ENCODE measurements at regions not wholly inside any gene's neighbourhood (a gene's known extent, or its start where the extent isn't known, plus 50 kb on each side); places are given as distances from the start of the nearest gene placed in this dataset.
"Not testable (repeated sequence)": the region's sequence is repeated elsewhere in the genome, so short reads cannot be mapped to it uniquely, and the experiment has no call there.

- no peak for DNase-seq (ENCODE audit: low spot score)
These were observed 93.5 kb downstream of the NAB1 start for GRCh38 chr2:190742431-190742830.

GRCh38 chr2:190744041-190744440 lies 95.2 kb downstream of the NAB1 start:
- DNase-seq (ENCODE audit: low spot score): no peak

DNA sequence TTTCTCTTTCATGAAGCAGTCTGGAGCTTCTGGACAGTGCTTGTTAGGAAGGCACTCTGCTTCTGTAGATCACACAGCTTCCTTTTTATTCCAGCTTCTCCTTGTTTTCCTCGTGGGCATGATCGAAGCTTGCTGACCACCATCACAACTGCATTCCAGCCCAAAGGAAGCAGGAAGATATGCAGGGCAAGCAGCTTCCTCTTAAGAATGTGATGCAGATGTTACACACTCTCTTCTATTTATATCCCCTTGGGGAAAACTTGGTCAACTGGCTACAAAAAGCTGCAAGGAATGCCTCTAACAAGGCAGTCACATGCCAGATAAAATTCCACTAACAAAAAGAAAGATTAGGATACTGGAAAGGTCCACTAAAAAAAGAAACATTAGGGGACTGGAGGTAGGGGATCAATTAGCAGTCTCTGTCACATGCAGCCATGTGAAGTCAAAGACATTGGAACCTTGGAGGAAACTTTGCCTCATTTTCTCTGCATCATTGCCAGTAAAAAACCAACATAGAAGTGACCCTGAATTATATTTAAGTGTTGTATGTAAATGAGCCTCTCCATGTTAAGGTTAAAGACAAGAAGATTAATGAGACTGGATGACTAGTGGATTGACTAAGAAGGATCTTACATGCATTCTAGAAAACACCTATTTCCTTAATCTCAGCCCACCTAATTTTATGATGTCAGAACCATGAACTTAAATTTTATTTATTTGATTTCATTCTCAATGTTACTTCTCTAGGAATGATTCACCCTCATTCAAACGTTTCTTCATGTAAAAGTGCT lies 98.3 kb downstream of the NAB1 start:
- DNase-seq (ENCODE audit: low spot score): no peak

GRCh38 chr2:190748966-190749365 lies 100.1 kb downstream of the NAB1 start:
- no peak for DNase-seq (ENCODE audit: low spot score)

DNA sequence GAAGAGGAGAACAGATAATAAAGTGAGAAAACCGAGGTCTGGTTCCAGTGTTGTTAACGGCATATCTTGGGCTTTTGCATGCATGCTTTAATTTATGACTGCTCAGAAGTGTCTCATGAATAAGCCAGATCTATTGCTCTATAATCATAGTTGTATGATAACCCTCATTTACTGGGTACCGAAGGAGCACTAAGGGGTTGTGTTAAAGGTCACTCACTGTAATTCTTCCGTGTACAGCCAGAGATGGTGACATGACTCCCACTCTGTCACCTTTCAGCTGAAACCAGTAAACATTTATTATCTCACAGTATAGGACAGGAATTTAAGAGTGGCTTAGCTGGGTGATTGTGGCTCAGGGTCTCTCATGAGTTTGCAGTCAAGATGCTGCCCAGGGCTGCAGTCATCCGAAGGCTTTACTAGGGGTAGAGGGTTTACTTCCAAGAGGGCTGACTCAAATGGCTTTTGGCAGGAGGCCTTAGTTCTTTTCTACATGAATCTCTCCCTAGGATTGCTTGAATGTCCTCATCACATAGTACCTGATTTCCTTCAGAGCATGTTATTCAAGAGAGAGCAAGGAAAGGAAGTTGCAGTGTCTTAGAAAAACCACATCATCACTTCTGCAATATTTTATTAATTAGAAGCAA lies 107.0 kb downstream of the NAB1 start:
- no peak for DNase-seq (ENCODE audit: low spot score)

- no peak for DNase-seq (ENCODE audit: low spot score)
These were observed 110.9 kb downstream of the NAB1 start for GRCh38 chr2:190759749-190760213.

GRCh38 chr2:190760353-190761150 lies 111.7 kb downstream of the NAB1 start:
- DNase-seq (ENCODE audit: low spot score): not testable (repeated sequence)

- not testable (repeated sequence) for DNase-seq (ENCODE audit: low spot score)
These were observed 112.3 kb downstream of the NAB1 start for GRCh38 chr2:190761216-190761615.

GRCh38 chr2:190762566-190762965 lies 113.7 kb downstream of the NAB1 start:
- no peak for DNase-seq (ENCODE audit: low spot score)

GRCh38 chr2:190763100-190763499 lies 114.2 kb downstream of the NAB1 start:
- DNase-seq (ENCODE audit: low spot score): no peak

- no peak for DNase-seq (ENCODE audit: low spot score)
These were observed 115.1 kb downstream of the NAB1 start for GRCh38 chr2:190763901-190764514.

DNA sequence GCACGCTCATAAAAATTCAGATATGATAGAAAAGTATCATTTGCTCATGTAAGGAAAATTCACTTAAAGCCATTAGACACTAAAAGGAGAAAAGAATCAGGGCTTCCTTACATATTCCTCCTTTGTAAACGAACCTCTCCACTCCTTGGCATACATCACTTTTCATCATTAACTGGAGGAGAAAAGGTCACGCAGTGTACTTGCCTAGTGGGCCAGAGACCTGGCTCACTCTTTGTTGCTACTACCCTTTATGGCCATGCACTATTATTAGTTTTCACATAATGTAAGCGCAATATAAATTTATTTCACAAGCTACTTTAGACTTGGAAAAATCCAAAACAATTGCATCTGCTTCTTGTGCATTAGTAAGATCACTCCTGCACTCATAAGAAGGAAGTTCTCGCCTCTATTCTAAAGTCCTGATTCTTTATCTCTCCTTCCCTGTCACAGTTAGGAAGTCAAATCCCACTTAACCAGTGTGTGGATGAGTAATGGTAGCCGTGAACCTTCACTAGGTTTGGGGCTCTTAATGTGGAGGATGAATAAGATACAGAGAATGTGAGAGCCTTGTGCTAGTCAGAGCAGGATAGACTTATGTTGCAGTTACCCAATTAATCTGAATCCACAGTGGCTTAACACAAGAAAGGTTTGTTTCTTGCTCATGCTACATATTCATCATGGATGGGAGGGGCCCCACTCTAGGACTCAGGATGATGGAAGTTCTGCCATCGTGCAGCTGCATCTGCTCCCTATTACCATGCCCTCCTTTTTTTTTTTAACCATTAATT lies 115.0 kb upstream of the GLS start:
- no peak for DNase-seq (ENCODE audit: low spot score)

DNA sequence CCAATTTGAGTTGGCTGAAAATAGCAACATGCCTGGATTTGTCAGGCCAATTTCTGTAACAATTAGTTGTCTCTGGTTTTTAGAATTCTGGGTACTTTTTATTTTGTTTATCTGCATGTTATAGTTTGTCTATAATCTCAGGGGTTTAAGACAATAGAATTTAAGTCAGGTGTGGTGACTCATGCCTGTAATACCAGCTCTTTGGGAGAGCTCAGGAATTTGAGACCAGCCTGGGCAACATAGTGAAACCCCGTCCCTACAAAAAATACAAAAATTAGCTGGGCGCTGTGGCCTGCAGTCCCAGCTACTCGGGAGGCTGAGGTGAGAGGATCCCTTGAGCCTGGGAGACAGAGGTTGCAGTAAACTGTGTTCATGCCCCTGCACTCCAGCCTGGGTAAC lies 114.4 kb upstream of the GLS start:
- no peak for DNase-seq (ENCODE audit: low spot score)

- DNase-seq (ENCODE audit: low spot score): no peak
These were observed 114.0 kb upstream of the GLS start for GRCh38 chr2:190766595-190766994.

GRCh38 chr2:190767821-190768220 lies 112.8 kb upstream of the GLS start:
- DNase-seq (ENCODE audit: low spot score): no peak

- DNase-seq (ENCODE audit: low spot score): no peak
These were observed 111.4 kb upstream of the GLS start for GRCh38 chr2:190769258-190769657.

DNA sequence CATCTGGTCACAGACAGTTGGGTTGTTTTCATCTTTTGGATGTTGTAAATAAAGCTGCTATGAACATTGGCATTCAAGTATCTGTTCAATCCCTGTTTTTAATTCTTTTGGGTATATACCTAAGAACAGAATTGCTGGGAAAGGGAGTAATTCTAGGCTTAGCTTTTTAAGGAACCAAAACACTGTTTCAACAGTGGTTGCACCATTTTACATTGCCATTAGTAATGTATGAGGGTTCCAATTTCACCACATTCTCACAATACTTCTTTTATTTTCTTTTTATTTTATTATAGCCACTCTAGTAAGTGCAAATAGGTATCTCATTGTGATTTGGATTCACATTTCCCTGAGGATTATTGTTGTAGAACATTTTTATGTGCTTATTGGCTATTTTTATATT lies 108.9 kb upstream of the GLS start:
- no peak for DNase-seq (ENCODE audit: low spot score)

GRCh38 chr2:190780594-190780993 lies 100.0 kb upstream of the GLS start:
- DNase-seq (ENCODE audit: low spot score): no peak

DNA sequence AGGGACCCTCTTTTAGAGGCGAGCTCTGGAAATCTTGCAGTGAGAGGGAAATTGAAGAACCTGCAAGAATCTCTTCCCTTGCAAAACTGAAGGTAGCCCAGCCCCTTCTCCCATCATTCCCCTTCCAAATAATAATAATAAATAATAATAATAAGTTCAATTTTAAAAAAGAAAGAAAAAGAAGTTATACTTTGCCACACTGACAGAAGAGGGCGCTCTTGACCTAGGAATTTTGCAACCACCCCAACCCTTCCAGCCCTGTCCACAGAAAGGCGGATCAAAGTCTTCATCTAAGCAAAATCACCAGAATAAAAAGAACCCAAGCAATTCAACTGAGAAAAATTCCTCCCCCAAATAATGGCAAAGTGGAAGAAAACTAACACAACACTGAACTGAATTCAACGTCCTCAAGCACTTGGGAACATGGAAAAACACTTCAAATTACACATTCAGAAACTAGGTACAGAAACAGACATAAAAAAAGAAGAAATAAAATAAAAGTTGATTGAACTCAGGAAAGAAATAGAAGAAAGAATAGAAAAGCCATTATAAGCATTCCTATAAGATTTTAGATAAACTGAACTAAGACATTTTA lies 98.9 kb upstream of the GLS start:
- DNase-seq (ENCODE audit: low spot score): peak; percentile 57

- DNase-seq (ENCODE audit: low spot score): no peak
These were observed 98.4 kb upstream of the GLS start for GRCh38 chr2:190782264-190782663.

Measured in HuH-7 (cell line).